CD14-positive monocyte (primary cell): ENCODE measurements at regions not wholly inside any gene's neighbourhood (a gene's known extent, or its start where the extent isn't known, plus 50 kb on each side); places are given as distances from the start of the nearest gene placed in this dataset.

Experiments used
- DNase-seq, 3 donors: peaks; one replicate each; pipeline ENCODE4 v3.0.0-alpha.2; 2011 to 2022
- H2AFZ ChIP-seq: 2 replicates; pipeline ENCODE4 v1.6.0; 2012; ENCODE audit warnings: mild to moderate bottlenecking, low read depth, low read length, inconsistent platforms; ENCODE audit not compliant: insufficient read depth, poor library complexity, severe bottlenecking
- H3K27ac ChIP-seq, 2 donors: 1 replicate in 1 of 2; 2 replicates in 1 of 2; pipeline ENCODE4 v1.5.1; 2012 to 2013; ENCODE audit warnings: low read length in 2 of 2, control low read depth in 1 of 2, inconsistent platforms in 1 of 2, low read depth in 1 of 2, mild to moderate bottlenecking in 1 of 2
- H3K27me3 ChIP-seq, 2 donors: one replicate each; pipeline versions ENCODE4 v1.6.0 to v1.6.1; 2011 to 2013; ENCODE audit warnings: low read length in 2 of 2; ENCODE audit not compliant: control insufficient read depth in 2 of 2, insufficient read depth in 2 of 2
- H3K36me3 ChIP-seq, 2 donors: replicated peaks in 1 of 2; 1 replicate in 1 of 2; 2 replicates in 1 of 2; pipeline versions ENCODE4 v1.5.1 to v1.6.1; 2012 to 2013; ENCODE audit warnings: low read length in 2 of 2, control low read depth in 1 of 2, inconsistent platforms in 1 of 2, mild to moderate bottlenecking in 1 of 2; ENCODE audit not compliant: insufficient read depth in 2 of 2, control insufficient read depth in 1 of 2
- H3K4me1 ChIP-seq, 2 donors: 1 replicate in 1 of 2; 2 replicates in 1 of 2; pipeline versions ENCODE4 v1.5.1 to v1.6.1; 2012 to 2013; ENCODE audit warnings: low read length in 2 of 2, control low read depth in 1 of 2, inconsistent platforms in 1 of 2, mild to moderate bottlenecking in 1 of 2, moderate library complexity in 1 of 2; ENCODE audit not compliant: insufficient read depth in 2 of 2, control insufficient read depth in 1 of 2
- H3K4me2 ChIP-seq: replicated peaks from 2 replicates; pipeline ENCODE3; 2012; ENCODE audit warnings: low read length, moderate library complexity, mild to moderate bottlenecking; ENCODE audit not compliant: poor library complexity, severe bottlenecking; ENCODE audit errors: extremely low read depth
- H3K4me3 ChIP-seq, 3 experiments: fragments of 200-600 bp in 1 of 3; sonication (generic) in 1 of 3; replicated peaks in 1 of 3; 1 replicate in 2 of 3; 2 replicates in 1 of 3; pipeline ENCODE4 v1.5.1; 2011 to 2013; ENCODE audit warnings: low read length in 3 of 3, mild to moderate bottlenecking in 3 of 3, control low read depth in 2 of 3, low read depth in 2 of 3, inconsistent platforms in 1 of 3, moderate library complexity in 1 of 3
- H3K79me2 ChIP-seq: 2 replicates; pipeline ENCODE4 v1.6.0; 2012; ENCODE audit warnings: mild to moderate bottlenecking, control low read depth, inconsistent platforms, low read length, moderate library complexity; ENCODE audit not compliant: insufficient read depth
- H3K9ac ChIP-seq: 2 replicates; pipeline ENCODE4 v1.6.0; 2017; ENCODE audit warnings: low read length, mild to moderate bottlenecking; ENCODE audit not compliant: insufficient read depth, poor library complexity, severe bottlenecking
- H3K9me3 ChIP-seq, 2 donors: replicated peaks in 1 of 2; 1 replicate in 1 of 2; 2 replicates in 1 of 2; pipeline versions ENCODE4 v1.5.1 to v1.6.1; 2012 to 2013; ENCODE audit warnings: low read length in 2 of 2, control low read depth in 1 of 2; ENCODE audit not compliant: control insufficient read depth in 1 of 2, insufficient read depth in 1 of 2
- H4K20me1 ChIP-seq: 2 replicates; pipeline ENCODE4 v1.6.0; 2012; ENCODE audit warnings: mild to moderate bottlenecking, low read length, control low read depth, moderate library complexity; ENCODE audit not compliant: insufficient read depth
- H3K27ac Mint-ChIP-seq, 7 donors: one replicate each; pipeline ENCODE4 v1.8.0; 2020; ENCODE audit warnings: mild to moderate bottlenecking in 7 of 7, mixed read lengths in 7 of 7, moderate library complexity in 6 of 7, inconsistent platforms in 2 of 7
- H3K27me3 Mint-ChIP-seq, 3 donors: one replicate each; pipeline ENCODE4 v1.8.0; 2021 to 2022; ENCODE audit warnings: low read depth in 3 of 3, mild to moderate bottlenecking in 3 of 3, mixed read lengths in 3 of 3, moderate library complexity in 3 of 3, inconsistent platforms in 1 of 3
- H3K36me3 Mint-ChIP-seq, 2 donors: one replicate each; pipeline ENCODE4 v1.8.0; 2020; ENCODE audit warnings: mixed read lengths in 2 of 2, inconsistent platforms in 1 of 2, mild to moderate bottlenecking in 1 of 2
- H3K4me1 Mint-ChIP-seq: one replicate; pipeline ENCODE4 v1.8.0; 2020; ENCODE audit warnings: mild to moderate bottlenecking, mixed read lengths
- H3K4me3 Mint-ChIP-seq, 2 donors: one replicate each; pipeline ENCODE4 v1.8.0; 2020; ENCODE audit warnings: mild to moderate bottlenecking in 2 of 2, mixed read lengths in 2 of 2, moderate library complexity in 1 of 2
- H3K9me3 Mint-ChIP-seq, 7 donors: one replicate each; pipeline ENCODE4 v1.8.0; 2020 to 2022; ENCODE audit warnings: mixed read lengths in 7 of 7, mild to moderate bottlenecking in 6 of 7, moderate library complexity in 6 of 7, inconsistent platforms in 2 of 7
- WGBS: methylation state at CpG from one replicate; pipeline ENCODE4 v1.1.5; 2013; ENCODE audit warnings: missing lambda C conversion rate; ENCODE audit not compliant: insufficient coverage; 5-methylcytosine and 5-hydroxymethylcytosine counted together
- intact Hi-C, 2 donors: fragments of 100-400 bp; cut with micrococcal nuclease; formaldehyde crosslinking; loops; one replicate each; pipeline versions ENCODE4 v1.15.0 to v1.15.1; 2023
- TF ChIP-seq, protein P1 (sequence below): fragments of 200-600 bp; IDR thresholded peaks from one replicate; pipeline ENCODE4 v1.8.0; 2022; ENCODE audit warnings: antibody characterized with exemption, mild to moderate bottlenecking

DNA sequence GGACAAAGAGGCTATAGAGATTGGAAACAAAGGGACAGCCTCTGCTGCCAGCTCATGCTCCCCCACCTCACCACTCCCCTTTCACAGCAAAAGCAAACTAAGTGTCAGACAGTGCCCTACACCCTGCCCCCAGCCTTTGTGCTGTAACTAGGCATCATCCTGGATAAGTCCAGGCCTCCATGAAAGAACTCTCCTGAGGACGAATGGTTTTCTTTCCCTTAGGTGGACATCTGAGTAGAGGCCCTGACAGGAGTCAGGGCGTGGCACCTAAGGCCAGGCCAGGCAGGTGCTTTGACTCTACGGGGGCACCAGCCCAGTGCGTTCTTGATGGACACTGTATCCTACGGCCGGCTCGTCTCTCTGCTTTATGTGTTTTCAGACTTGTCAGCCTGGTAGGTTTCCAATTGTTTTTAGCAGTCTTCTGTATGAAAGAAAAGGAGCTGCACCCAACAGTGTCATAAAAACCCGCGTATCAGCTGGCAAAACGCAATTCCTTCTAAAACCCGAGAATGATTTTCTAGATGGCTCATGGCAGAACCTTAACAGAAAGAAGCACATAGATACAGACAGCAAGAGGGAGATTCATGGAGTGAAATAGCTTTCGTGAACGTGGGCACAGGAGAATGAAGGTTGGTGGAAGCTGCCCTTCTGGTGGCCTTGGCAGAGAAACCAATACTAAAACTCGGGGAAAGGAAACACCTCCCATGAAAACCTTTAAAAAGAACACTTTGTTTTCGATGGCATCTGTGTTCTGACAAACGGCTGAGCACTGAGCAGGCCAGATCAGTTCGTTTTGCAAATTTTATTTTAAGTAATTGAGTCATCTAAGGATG lies 51.7 kb upstream of the AJAP1 start:
- Mint-ChIP-seq H3K27me3 (peaks cover 2 to 8% (median 4%) of the 10 kb centered on the region in 3 donors), H3K4me3 (no peak overlapping the region), H3K4me1 (no peaks in the 10 kb centered on the region), H3K9me3 (peaks cover 0 to 9% (median 2%) of the 10 kb centered on the region in 7 donors), H3K36me3 (no peaks in the 10 kb centered on the region), H3K27ac (no peak overlapping the region)
- no peaks in the 10 kb centered on the region for H4K20me1 ChIP-seq
- TF ChIP-seq, protein P1, sequence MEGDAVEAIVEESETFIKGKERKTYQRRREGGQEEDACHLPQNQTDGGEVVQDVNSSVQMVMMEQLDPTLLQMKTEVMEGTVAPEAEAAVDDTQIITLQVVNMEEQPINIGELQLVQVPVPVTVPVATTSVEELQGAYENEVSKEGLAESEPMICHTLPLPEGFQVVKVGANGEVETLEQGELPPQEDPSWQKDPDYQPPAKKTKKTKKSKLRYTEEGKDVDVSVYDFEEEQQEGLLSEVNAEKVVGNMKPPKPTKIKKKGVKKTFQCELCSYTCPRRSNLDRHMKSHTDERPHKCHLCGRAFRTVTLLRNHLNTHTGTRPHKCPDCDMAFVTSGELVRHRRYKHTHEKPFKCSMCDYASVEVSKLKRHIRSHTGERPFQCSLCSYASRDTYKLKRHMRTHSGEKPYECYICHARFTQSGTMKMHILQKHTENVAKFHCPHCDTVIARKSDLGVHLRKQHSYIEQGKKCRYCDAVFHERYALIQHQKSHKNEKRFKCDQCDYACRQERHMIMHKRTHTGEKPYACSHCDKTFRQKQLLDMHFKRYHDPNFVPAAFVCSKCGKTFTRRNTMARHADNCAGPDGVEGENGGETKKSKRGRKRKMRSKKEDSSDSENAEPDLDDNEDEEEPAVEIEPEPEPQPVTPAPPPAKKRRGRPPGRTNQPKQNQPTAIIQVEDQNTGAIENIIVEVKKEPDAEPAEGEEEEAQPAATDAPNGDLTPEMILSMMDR, result no peak
- H3K79me2 ChIP-seq, result no peaks in the 10 kb centered on the region
- H3K27ac ChIP-seq, result no peak overlapping the region
- H3K4me2 ChIP-seq, result no peak overlapping the region
- no peaks in the 10 kb centered on the region for H3K36me3 ChIP-seq
- no peak overlapping the region for H2AFZ ChIP-seq
- intact Hi-C loops, result no loop called here
- no peak for DNase-seq
- H3K4me1 ChIP-seq, result no peaks in the 10 kb centered on the region
- 68% methylated on average over 15 of the region's 17 CpGs for WGBS
- no peak overlapping the region for H3K4me3 ChIP-seq
- no peaks in the 10 kb centered on the region for H3K27me3 ChIP-seq
- H3K9ac ChIP-seq, result no peak overlapping the region
- peaks cover 0 to 5% of the 10 kb centered on the region in 2 donors for H3K9me3 ChIP-seq

GRCh38 chr1:4603295-4604110 lies 50.9 kb upstream of the AJAP1 start:
- 22% methylated on average over 15 of the region's 16 CpGs for WGBS
- Mint-ChIP-seq H3K9me3 (peaks cover 2 to 11% (median 3%) of the 10 kb centered on the region in 7 donors), H3K27me3 (peaks cover 2 to 8% (median 4%) of the 10 kb centered on the region in 3 donors), H3K4me1 (no peaks in the 10 kb centered on the region), H3K27ac (no peak overlapping the region), H3K4me3 (no peak overlapping the region), H3K36me3 (no peaks in the 10 kb centered on the region)
- Histone ChIP-seq H3K4me2 (no peak overlapping the region), H4K20me1 (no peaks in the 10 kb centered on the region), H2AFZ (no peak overlapping the region), H3K9ac (no peak overlapping the region), H3K79me2 (no peaks in the 10 kb centered on the region), H3K36me3 (no peaks in the 10 kb centered on the region), H3K4me1 (no peaks in the 10 kb centered on the region), H3K9me3 (peaks cover 0 to 11% of the 10 kb centered on the region in 2 donors), H3K27me3 (no peaks in the 10 kb centered on the region), H3K27ac (no peak overlapping the region), H3K4me3 (no peak overlapping the region)
- DNase-seq, result no peak
- intact Hi-C loops, result no loop called here
- TF ChIP-seq, protein P1, result no peak
